Upper lobe of left lung (tissue), 6 donors: ENCODE measurements at regions not wholly inside any gene's neighbourhood (a gene's known extent, or its start where the extent isn't known, plus 50 kb on each side); places are given as distances from the start of the nearest gene placed in this dataset.

ENCODE experiments used
- ATAC-seq, 2 donors: fragments of 200-7000 bp; cut with Tn5 transposase; one replicate each; pipeline ENCODE4 v1.9.1; 2022; ENCODE audit warnings: mild to moderate bottlenecking in 2 of 2, moderate library complexity in 2 of 2; ENCODE audit not compliant: low FRiP score in 2 of 2
- DNase-seq, 2 donors: peaks; one replicate each; pipeline ENCODE4 v3.0.0-alpha.2; 2019 to 2020
- H3K27ac ChIP-seq, 4 donors: fragments of 200-600 bp; sonication (generic); one replicate each; pipeline ENCODE4 v1.5.1; 2016 to 2019
- H3K27me3 ChIP-seq, 4 donors: fragments of 200-600 bp; sonication (generic); one replicate each; pipeline ENCODE4 v1.5.1; 2017 to 2019
- H3K36me3 ChIP-seq, 4 donors: fragments of 200-600 bp; sonication (generic); one replicate each; pipeline ENCODE4 v1.5.1; 2016 to 2019
- H3K4me1 ChIP-seq, 4 donors: fragments of 200-600 bp; sonication (generic); one replicate each; pipeline ENCODE4 v1.5.1; 2018 to 2019
- H3K4me3 ChIP-seq, 4 donors: fragments of 200-600 bp; sonication (generic); one replicate each; pipeline ENCODE4 v1.5.1; 2017 to 2019; ENCODE audit warnings: mild to moderate bottlenecking in 2 of 4, moderate library complexity in 1 of 4
- H3K9me3 ChIP-seq, 4 donors: fragments of 200-600 bp; sonication (generic); one replicate each; pipeline ENCODE4 v1.5.1; 2018 to 2019
- EP300 ChIP-seq, 4 donors: sonication (generic); formaldehyde crosslinking; IDR thresholded peaks; one replicate each; pipeline ENCODE4 v1.5.1; 2017; ENCODE audit warnings: antibody characterized with exemption in 4 of 4, control low read depth in 2 of 4
- POLR2A ChIP-seq, 4 donors: fragments of 450-650 bp; IDR thresholded peaks; one replicate each; pipeline ENCODE4 v1.5.1; 2016 to 2017; ENCODE audit warnings: antibody characterized with exemption in 4 of 4, mild to moderate bottlenecking in 2 of 4
- POLR2AphosphoS5 ChIP-seq, 2 donors: sonication (generic); formaldehyde crosslinking; IDR thresholded peaks; one replicate each; pipeline ENCODE4 v1.5.1; 2017; ENCODE audit warnings: antibody characterized with exemption in 2 of 2
- WGBS, 2 donors: methylation state at CpG; one replicate each; pipeline ENCODE4 v1.1.5; 2017 to 2018; 5-methylcytosine and 5-hydroxymethylcytosine counted together
- TF ChIP-seq, protein P1 (sequence below), 6 experiments: fragments of 450-650 bp in 4 of 6; fragments of 200-600 bp in 2 of 6; sonication (generic) in 2 of 6; IDR thresholded peaks; one replicate each; pipeline ENCODE4 v1.5.1; 2016 to 2019; ENCODE audit warnings: antibody characterized with exemption in 6 of 6
- donor health status: DM: no; HTN: no; CAD: no; lungs with moderate emphysema.
- donor health status: DM: no; HTN: yes; CAD: no; lungs with severe emphysema.

DNA sequence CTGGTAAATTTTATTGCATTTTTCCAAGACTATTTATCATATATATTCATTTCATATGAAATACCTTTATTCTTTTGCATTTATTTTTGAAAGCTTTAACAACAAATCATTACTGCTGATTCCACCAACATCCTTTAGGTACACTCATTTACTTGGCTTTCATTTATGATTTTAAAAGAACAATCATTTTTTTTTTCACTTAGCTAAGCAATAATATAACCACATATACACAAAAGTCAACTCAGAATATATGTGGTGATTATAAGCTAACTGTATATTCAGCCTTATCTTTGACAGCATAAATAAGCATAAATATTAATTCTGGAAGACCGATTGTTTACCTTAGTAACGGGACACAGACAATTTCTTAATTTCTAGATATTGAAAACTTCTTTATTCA is 458.6 kb upstream of the ZNF385D start:
- H3K36me3 ChIP-seq = no peaks in the 10 kb centered on the region
- no peaks in the 10 kb centered on the region for H3K27me3 ChIP-seq
- H3K27ac ChIP-seq = no peak overlapping the region
- ATAC-seq (no peak), DNase-seq (no peak)
- 81 to 84% methylated on average over 2 of the region's 2 CpGs for WGBS, 2 donors
- no peak overlapping the region for H3K4me3 ChIP-seq
- TF ChIP-seq EP300 (IDR thresholded peaks at IDR 0.05) (no peak), POLR2A (IDR thresholded peaks at IDR 0.05) (no peak), POLR2AphosphoS5 (IDR thresholded peaks at IDR 0.05) (no peak)
- TF ChIP-seq, protein P1, sequence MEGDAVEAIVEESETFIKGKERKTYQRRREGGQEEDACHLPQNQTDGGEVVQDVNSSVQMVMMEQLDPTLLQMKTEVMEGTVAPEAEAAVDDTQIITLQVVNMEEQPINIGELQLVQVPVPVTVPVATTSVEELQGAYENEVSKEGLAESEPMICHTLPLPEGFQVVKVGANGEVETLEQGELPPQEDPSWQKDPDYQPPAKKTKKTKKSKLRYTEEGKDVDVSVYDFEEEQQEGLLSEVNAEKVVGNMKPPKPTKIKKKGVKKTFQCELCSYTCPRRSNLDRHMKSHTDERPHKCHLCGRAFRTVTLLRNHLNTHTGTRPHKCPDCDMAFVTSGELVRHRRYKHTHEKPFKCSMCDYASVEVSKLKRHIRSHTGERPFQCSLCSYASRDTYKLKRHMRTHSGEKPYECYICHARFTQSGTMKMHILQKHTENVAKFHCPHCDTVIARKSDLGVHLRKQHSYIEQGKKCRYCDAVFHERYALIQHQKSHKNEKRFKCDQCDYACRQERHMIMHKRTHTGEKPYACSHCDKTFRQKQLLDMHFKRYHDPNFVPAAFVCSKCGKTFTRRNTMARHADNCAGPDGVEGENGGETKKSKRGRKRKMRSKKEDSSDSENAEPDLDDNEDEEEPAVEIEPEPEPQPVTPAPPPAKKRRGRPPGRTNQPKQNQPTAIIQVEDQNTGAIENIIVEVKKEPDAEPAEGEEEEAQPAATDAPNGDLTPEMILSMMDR (IDR thresholded peaks at IDR 0.05) = no peak
- H3K9me3 ChIP-seq = no peaks in the 10 kb centered on the region
- H3K4me1 ChIP-seq = no peaks in the 10 kb centered on the region

DNA sequence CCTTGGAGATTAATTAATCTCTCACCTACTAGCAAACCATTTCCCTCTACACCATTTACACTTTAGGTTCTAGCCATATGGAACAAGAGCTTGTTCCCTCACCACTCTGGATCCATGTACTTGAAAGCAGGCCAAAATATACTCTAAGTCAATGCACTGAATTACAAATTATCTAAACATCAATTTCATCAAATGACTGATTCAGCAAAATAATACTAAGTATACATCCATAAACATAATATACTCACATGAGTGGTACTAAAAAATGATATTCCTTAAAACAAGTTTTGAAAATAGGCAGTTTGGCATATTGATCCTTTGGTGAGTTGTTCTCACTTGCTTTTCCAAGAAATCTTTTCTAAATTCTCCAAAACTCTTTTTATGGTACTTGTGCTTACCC is 459.7 kb upstream of the ZNF385D start:
- Histone ChIP-seq H3K27me3 (no peaks in the 10 kb centered on the region), H3K9me3 (no peaks in the 10 kb centered on the region), H3K4me1 (no peaks in the 10 kb centered on the region), H3K4me3 (no peak overlapping the region), H3K36me3 (no peaks in the 10 kb centered on the region), H3K27ac (no peak overlapping the region)
- DNase-seq = no peak
- no peak for ATAC-seq
- TF ChIP-seq POLR2AphosphoS5 (IDR thresholded peaks at IDR 0.05) (no peak), EP300 (IDR thresholded peaks at IDR 0.05) (no peak), POLR2A (IDR thresholded peaks at IDR 0.05) (no peak)
- TF ChIP-seq, protein P1 (IDR thresholded peaks at IDR 0.05) = no peak

DNA sequence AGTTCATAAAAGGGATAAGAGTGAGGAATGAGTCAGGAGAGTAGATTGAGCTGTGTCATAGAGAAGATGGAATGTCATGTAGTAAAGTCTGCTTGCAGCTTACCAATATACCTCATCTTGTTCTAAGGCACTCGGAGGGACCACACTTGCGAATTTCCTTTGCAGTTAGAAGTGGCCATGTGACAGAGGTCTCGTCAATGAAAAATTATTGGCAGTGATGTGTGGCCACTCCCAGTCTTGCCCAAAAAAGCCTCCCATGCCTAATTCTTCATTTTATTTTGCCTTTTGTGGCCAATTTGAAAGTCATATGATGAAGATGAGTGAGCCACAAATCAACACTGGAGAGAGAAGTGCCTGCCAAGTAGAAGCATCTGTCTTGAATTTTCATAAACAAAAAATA is 465.6 kb upstream of the ZNF385D start:
- Histone ChIP-seq H3K4me3 (no peak overlapping the region), H3K4me1 (no peaks in the 10 kb centered on the region), H3K27me3 (no peaks in the 10 kb centered on the region), H3K36me3 (no peaks in the 10 kb centered on the region), H3K9me3 (no peaks in the 10 kb centered on the region), H3K27ac (no peak overlapping the region)
- DNase-seq (no peak), ATAC-seq (no peak)
- TF ChIP-seq, protein P1 (IDR thresholded peaks at IDR 0.05) = no peak
- TF ChIP-seq POLR2AphosphoS5 (IDR thresholded peaks at IDR 0.05) (no peak), EP300 (IDR thresholded peaks at IDR 0.05) (no peak), POLR2A (IDR thresholded peaks at IDR 0.05) (no peak)
- WGBS, 2 donors = 79 to 88% methylated on average over 3 of the region's 3 CpGs

DNA sequence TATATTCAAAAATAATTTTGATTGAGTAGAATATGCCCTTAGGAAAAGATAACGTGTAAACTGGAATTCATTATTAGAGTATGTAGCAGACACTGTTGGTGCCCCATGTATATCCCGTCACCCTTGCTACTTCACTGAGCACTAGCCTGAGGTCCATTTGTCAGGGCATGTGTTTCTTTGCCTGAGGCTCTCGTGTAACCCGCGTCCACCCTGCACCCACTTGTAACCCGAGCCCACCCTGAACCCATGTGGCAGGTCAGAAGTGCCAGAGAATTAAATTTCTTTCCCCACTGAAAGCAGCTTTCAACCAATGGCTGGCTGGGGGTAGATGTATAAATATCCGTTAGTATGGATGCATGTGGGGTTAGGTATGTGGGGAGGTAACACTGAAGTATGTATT is 474.2 kb upstream of the ZNF385D start:
- no peaks in the 10 kb centered on the region for H3K36me3 ChIP-seq
- H3K27ac ChIP-seq = no peak overlapping the region
- no peaks in the 10 kb centered on the region for H3K4me1 ChIP-seq
- TF ChIP-seq, protein P1 (IDR thresholded peaks at IDR 0.05) = no peak
- TF ChIP-seq POLR2A (IDR thresholded peaks at IDR 0.05) = no peak
- TF ChIP-seq POLR2AphosphoS5 (IDR thresholded peaks at IDR 0.05) = no peak
- TF ChIP-seq EP300 (IDR thresholded peaks at IDR 0.05) = no peak
- 69 to 80% methylated on average over 7 of the region's 7 CpGs for WGBS, 2 donors
- no peaks in the 10 kb centered on the region for H3K27me3 ChIP-seq
- ATAC-seq (no peak), DNase-seq (no peak)
- H3K4me3 ChIP-seq = no peak overlapping the region
- no peaks in the 10 kb centered on the region for H3K9me3 ChIP-seq

DNA sequence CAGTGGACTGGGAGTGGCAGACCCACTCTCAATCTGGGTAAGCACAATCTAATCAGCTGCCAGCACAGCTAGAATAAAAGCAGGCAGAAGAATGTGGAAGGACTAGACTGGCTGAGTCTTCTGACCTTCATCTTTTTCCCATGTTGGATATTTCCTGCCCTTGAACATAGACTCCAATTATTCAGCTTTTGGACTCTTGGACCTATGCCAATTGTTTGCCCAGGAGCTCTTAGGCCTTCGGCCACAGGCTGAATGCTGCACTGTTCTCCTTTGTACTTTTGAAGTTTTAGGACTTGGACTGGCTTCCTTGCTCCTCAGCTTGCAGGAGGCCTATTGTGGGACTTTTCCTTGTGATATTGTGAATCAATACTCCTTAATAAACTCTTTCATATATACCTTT is 477.7 kb upstream of the ZNF385D start:
- TF ChIP-seq EP300 (IDR thresholded peaks at IDR 0.05) (no peak), POLR2AphosphoS5 (IDR thresholded peaks at IDR 0.05) (no peak), POLR2A (IDR thresholded peaks at IDR 0.05) (no peak)
- TF ChIP-seq, protein P1 (IDR thresholded peaks at IDR 0.05) = no peak
- no peaks in the 10 kb centered on the region for H3K27me3 ChIP-seq
- DNase-seq = no peak
- H3K9me3 ChIP-seq = no peaks in the 10 kb centered on the region
- no peaks in the 10 kb centered on the region for H3K36me3 ChIP-seq
- H3K4me3 ChIP-seq = no peak overlapping the region
- no peak overlapping the region for H3K27ac ChIP-seq
- no peaks in the 10 kb centered on the region for H3K4me1 ChIP-seq
- no peak for ATAC-seq
- 38 to 71% methylated on average over 1 of the region's 1 CpG for WGBS, 2 donors
